ENCODE measurements at regions not wholly inside any gene's neighbourhood (a gene's known extent, or its start where the extent isn't known, plus 50 kb on each side); places are given as distances from the start of the nearest gene placed in this dataset.
A peak's percentile ranks its signal among the peaks of the same experiment; 100 is the strongest.

DNA sequence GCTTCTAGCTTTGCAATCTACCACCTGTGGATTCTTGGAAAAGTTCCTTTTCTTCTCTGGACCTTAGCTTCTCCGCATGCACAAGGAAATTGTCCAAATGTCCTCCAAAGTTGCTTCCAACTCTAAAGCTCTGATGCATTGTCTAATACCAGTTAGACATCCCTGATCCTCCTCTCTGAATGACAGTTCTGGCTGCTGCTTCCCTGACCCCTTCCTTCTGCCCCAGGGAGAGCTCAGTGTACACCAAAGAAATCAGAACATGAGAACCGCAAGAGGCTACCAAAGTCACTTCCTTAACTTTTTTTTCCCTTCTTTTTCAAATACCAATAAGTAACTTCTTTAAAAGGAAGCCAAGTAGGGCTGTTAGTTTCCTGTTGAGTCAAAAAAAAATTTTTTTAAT lies 79.7 kb upstream of the CES5A start:
- DNase-seq (ENCODE audit: low read depth in 4 of 4, low spot score in 3 of 4), result no peak

DNA sequence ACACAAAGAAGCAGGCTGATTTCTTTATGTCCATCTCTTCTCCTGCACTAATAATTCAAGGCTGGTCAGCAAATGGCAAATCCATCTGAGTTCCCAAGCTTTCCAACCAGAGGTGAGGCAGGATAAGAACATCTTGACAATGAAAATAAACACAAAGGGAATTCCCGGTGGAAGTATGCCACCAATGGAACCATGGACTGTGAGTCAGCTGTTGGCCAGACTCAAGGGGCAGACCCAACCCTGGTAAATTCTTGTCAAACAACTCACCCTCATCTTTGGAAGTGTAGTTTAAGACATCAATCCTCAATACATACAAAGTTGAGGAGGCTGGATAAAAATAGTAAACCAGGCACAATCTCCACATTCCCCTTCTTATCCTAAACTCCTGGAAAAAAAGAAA lies 74.3 kb upstream of the CES5A start:
- no peak for DNase-seq (ENCODE audit: low read depth in 4 of 4, low spot score in 3 of 4)

DNA sequence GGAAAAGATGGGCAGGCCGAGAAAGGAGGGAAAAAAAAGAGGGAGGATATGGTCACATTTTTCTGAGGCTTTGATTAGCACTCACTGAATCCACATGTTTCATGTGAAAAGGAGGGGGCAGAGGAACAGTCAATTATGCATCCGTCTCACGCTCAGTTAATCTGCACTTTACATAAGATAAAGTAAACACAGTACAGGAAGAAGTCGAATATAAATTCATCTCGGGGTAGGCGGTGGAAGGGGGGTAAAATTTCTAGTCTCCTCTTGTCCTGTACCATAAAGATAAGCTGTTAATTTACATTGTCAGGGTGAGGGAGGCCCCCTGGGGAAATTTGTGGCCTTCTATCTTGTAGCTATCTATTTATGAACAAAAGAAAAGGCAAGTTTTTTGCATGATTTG lies 73.1 kb upstream of the CES5A start:
- peak in 2 of 4 donors; percentile 29 to 48 for DNase-seq (ENCODE audit: low read depth in 4 of 4, low spot score in 3 of 4)

DNA sequence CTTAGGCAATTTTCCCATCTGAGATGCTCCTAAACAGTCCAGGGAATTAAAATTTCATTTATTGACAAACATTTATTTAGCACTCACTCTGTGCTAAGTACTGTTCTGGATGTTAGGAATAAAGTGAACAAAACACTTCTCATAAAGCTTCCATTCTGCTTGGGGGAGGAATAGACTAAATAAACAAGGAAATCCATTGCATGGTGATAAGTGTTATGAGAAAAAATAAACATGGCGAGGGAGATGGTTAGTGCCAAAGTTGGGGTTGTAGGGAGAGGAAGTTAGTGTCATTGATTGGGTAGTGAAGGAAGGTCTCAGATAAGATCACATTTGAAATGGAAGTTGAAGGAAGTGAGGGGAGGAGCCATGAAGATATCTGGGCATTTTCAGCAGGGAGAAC lies 72.2 kb upstream of the CES5A start:
- DNase-seq (ENCODE audit: low read depth in 4 of 4, low spot score in 3 of 4), result no peak

DNA sequence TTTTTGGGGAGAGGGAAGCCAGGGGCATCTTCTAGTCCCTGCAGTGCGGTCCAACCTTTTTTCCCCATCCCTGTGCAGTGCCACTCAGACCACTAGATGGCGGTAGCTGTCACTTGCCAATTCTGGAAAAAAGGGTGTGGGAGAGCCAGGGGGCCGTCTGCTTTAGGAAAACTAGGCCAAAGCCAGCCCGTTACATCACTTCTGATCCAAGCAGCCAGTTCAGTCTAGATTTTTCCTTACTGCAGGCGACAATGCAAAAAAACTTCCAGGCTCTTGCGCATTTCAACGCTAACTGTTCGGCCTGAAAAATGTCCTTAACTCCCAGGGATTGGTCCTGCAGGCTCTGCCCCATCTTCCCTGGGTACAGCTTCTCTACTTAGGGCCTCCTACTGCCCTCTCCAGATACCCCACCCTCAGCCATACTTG lies 69.2 kb upstream of the CES5A start:
- DNase-seq (ENCODE audit: low read depth in 4 of 4, low spot score in 3 of 4), result peak; percentile 61 to 75 (median 70)

DNA sequence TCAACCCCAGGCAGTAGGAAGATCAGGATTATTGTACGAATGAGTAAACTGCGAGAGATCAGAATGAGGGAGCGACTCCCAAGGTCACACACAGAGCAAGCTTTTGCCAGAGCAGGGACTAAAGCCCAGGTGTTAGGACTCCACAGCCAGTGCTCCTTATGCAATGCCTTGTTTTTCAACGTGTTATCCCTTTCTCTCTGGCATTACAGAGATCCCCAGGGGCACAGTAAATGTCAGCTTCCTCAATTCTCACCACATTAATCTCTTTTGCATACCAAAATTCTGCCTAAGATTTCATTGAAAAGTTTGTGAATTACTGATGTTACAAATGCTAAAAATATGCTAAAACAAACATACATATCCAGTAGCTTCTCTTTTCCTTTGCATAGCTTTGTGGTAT lies 68.1 kb upstream of the CES5A start:
- DNase-seq (ENCODE audit: low read depth in 4 of 4, low spot score in 3 of 4), result no peak

DNA sequence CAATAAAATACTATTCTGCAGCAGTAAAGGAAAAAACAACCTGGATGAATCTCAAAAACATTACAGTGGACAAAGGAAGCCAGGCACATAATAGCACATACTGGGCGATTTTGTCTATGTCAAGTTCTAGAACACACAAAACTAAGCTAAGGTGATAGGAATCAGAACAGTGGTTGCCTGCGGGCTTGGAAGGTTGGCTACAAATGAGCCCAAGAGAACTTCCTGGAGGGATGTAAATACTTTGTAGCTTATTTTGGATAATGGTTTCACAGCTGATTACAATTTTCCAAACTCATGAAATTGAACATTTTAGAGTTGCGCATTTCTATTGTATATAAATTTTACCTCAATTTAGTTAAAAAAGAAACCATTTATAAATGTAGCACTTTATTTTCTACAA lies 67.6 kb upstream of the CES5A start:
- DNase-seq (ENCODE audit: low read depth in 4 of 4, low spot score in 3 of 4), result no peak

DNA sequence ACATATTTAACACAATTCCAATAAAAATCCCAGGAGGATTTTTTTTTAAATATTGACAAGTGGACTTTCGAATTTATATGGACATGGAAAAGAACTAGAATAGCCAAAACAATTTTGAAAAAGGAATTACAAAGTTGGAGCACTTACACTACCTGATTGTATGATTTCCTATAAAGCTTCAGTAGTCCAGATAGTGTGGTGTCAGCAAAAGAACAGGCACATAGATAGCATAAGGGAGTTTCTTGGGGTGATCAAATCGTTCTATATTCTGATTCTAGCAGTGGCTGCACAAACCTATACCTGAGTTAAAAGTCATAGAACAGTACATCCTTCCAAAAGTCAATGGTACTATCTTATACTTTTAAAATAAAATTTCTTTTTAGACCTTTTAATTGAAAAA lies 66.4 kb upstream of the CES5A start:
- no peak for DNase-seq (ENCODE audit: low read depth in 4 of 4, low spot score in 3 of 4)

DNA sequence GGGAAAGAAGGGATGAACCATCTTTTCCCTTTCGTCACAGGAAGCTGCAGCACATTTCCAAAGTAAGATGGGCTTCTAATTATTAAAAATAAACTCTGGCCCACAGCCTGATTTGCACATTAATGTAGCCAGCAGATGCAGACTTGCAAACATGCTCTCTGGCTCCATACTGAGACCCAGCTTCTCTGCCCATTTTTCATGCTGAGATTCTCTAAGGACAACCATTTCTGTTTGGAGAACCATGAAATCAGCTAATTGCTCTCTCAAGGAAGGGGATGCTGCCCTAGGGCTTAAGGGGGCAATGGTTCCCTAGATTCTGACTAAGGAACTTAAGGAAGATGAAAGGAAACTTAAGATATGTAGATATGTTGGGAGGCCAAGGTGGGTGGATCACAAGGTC lies 63.0 kb upstream of the CES5A start:
- no peak for DNase-seq (ENCODE audit: low read depth in 4 of 4, low spot score in 3 of 4)

DNA sequence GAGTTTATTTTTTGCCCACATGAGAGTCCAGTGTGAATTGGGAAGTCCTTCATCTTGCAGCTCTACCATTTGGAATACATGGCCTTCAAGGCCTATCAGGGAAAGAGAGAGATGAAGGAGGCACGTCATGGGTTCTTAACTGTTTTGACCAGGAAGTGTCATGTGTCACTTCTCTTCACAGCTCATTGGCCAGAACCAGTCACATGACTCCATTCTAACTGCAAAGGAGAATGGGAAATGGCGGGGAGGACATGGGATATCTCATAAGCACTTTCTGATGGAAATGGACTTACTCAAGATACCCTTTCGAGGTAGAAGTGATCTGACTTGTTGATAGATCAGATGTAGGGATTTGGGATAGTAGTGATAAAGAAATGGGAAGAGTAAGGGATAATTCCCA lies 57.9 kb upstream of the CES5A start:
- no peak for DNase-seq (ENCODE audit: low read depth in 4 of 4, low spot score in 3 of 4)

DNA sequence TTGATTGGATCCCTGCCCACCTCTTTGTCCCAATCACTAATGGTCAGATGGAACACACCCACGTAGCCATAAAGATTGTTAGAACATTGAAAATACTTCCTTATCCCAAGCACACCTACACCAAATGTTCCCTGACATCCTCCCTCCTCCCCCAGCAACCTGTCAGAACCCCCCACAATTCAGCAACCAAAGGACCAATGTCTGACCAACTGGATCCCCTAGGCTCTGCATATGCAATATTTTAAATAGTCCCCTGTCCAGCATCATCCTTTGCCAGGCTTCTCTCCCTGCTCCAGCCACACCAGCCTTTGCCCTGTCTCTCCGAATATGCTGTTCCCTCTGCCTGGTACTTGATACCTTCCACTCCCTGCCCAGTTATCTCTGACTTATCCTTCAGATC lies 54.9 kb upstream of the CES5A start:
- no peak for DNase-seq (ENCODE audit: low read depth in 4 of 4, low spot score in 3 of 4)

DNA sequence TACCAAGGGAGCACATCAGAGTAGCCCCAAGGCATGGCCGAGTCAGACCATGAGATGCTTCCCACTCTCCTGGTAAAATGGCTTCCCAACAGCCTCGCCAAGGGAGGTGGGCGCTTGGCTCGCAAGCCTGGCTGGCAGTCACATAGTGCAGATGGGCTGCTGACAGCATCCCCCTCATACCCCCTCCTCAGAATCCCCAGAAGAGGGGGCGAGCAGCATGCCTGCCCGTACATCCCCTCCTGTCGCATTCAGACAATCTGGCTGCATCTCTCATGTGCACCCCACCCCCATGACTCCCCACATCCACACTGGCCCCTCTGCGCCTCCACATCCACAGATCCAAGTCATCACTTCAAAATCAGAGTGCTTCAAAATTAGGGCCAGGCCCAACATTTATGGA lies 54.0 kb upstream of the CES5A start:
- DNase-seq (ENCODE audit: low read depth in 4 of 4, low spot score in 3 of 4), result no peak

DNA sequence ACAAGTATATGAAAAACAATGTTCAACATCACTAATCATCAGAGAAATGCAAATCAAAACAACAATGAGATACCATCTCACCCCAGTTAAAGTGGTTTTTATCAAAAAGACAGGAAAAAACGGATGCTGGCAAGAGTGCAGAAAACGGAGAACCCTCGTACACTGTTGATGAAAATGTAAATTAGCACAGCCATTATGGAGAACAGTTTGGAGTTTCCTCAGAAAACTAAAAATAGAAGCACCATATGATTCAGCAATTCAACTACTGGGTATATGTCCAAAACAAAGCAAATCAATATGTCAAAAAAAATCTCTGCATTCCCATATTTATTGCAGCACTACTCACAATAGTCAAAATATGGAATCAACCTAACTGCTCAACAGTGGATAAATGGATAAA lies 50.1 kb upstream of the CES5A start:
- DNase-seq (ENCODE audit: low read depth in 4 of 4, low spot score in 3 of 4), result no peak

All from right renal pelvis (tissue), 4 donors.